HepG2 (cell line): ENCODE measurements at regions not wholly inside any gene's neighbourhood (a gene's known extent, or its start where the extent isn't known, plus 50 kb on each side); places are given as distances from the start of the nearest gene placed in this dataset.

Source experiments
- ATAC-seq: fragments of 200-7000 bp; cut with Tn5 transposase; 3 replicates; pipeline ENCODE4 v1.9.1; 2020; ENCODE audit warnings: mild to moderate bottlenecking, moderate library complexity
- BruUV-seq: library from RNA; stranded (reverse); fragments of 400-500 nt; replicated peaks from 2 replicates; lab custom pipeline; 2021; lab: Mats Ljungman, UMichigan
- CTCF ChIA-PET: fragments of 300-600 bp; formaldehyde crosslinking; extraction: SDS; loops from one replicate; lab custom pipeline; 2021; ENCODE audit warnings: low total read pairs, inconsistent platforms, low intra/inter-chr PET ratio; lab: Yijun Ruan, JAX
- POLR2A ChIA-PET: fragments of 350-600 bp; sonication (Branson Sonifier 250); formaldehyde crosslinking; loops from one replicate; lab custom pipeline; 2020; ENCODE audit warnings: antibody characterized with exemption, inconsistent platforms; lab: Yijun Ruan, JAX
- DNase-seq: peaks from one replicate; pipeline ENCODE4 v3.0.0-alpha.2; 2015; ENCODE audit warnings: low spot score
- FAIRE-seq: peaks from 3 replicates; lab custom pipeline; 2011; peaks lifted over from hg19 to GRCh38; lab: Jason Lieb, UNC
- H2AFZ ChIP-seq: one replicate; pipeline ENCODE4 v1.6.1; 2011; ENCODE audit warnings: low read length, inconsistent platforms
- H3K27ac ChIP-seq: fragments of 300-600 bp; 3 replicates; pipeline ENCODE4 v1.8.0; 2011; ENCODE audit warnings: mixed run types, mild to moderate bottlenecking, mixed read lengths, low read length, inconsistent platforms; ENCODE audit not compliant: insufficient read depth; ENCODE audit errors: extremely low read length
- H3K27me3 ChIP-seq, 2 experiments: fragments of 200-600 bp in 1 of 2; 2 replicates in 1 of 2; 3 replicates in 1 of 2; pipeline versions ENCODE4 v1.6.0 to v1.8.0; 2011; ENCODE audit warnings: low read length in 2 of 2, mild to moderate bottlenecking in 2 of 2, moderate library complexity in 2 of 2, inconsistent platforms in 1 of 2; ENCODE audit not compliant: insufficient read depth in 2 of 2, control insufficient read depth in 1 of 2
- H3K36me3 ChIP-seq, 2 experiments: fragments of 200-600 bp in 1 of 2; replicated peaks in 1 of 2; 2 replicates in 1 of 2; 3 replicates in 1 of 2; pipeline versions ENCODE4 v1.5.1 to v1.8.0; 2011; ENCODE audit warnings: low read length in 2 of 2, inconsistent platforms in 1 of 2; ENCODE audit not compliant: insufficient read depth in 2 of 2, control insufficient read depth in 1 of 2
- H3K4me1 ChIP-seq: 2 replicates; pipeline ENCODE4 v1.5.1; 2012; ENCODE audit warnings: low read length, inconsistent platforms; ENCODE audit not compliant: insufficient read depth
- H3K4me2 ChIP-seq: 2 replicates; pipeline ENCODE4 v1.6.0; 2011; ENCODE audit warnings: low read depth, low read length, inconsistent platforms
- H3K4me3 ChIP-seq, 3 experiments: fragments of 200-600 bp in 1 of 3; sonication (generic), shearing (Covaris generic) in 1 of 3; replicated peaks in 1 of 3; 2 replicates each; pipeline ENCODE4 v1.5.1; 2011 to 2016; ENCODE audit warnings: low read length in 3 of 3, inconsistent platforms in 2 of 3, low read depth in 2 of 3, mild to moderate bottlenecking in 2 of 3, control low read depth in 1 of 3, mixed read lengths in 1 of 3; ENCODE audit not compliant: insufficient read depth in 1 of 3
- H3K79me2 ChIP-seq: one replicate; pipeline ENCODE4 v1.6.1; 2011; ENCODE audit warnings: low read length, inconsistent platforms; ENCODE audit not compliant: insufficient read depth
- H3K9ac ChIP-seq: 2 replicates; pipeline ENCODE4 v1.6.0; 2011; ENCODE audit warnings: mild to moderate bottlenecking, low read depth, low read length, inconsistent platforms; ENCODE audit not compliant: insufficient read depth
- H3K9me3 ChIP-seq: 2 replicates; pipeline ENCODE4 v1.5.1; 2012; ENCODE audit warnings: mild to moderate bottlenecking, low read length
- H4K20me1 ChIP-seq: 2 replicates; pipeline ENCODE4 v1.6.0; 2011; ENCODE audit warnings: inconsistent platforms, mild to moderate bottlenecking, low read length, moderate library complexity; ENCODE audit not compliant: insufficient read depth
- ZFX ChIP-seq: sonication (generic); formaldehyde crosslinking; IDR thresholded peaks from 2 replicates; pipeline ENCODE4 v1.4.0; 2020; ENCODE audit warnings: mild to moderate bottlenecking, low read depth, missing genetic modification reagents, moderate library complexity
- whole genome bisulfite sequencing: methylation state at CpG from one replicate; pipeline ENCODE4 v1.1.6; 2017; ENCODE audit warnings: low lambda C conversion rate; 5-methylcytosine and 5-hydroxymethylcytosine counted together
- in situ Hi-C: cut with HindIII; loops from 2 replicates; pipeline ENCODE4 v1.10.0; 2017; ENCODE audit warnings: low pct_unique_long_range_greater_than_20kb; ENCODE audit not compliant: extremely low pct_ligation_motif_present
- intact Hi-C: fragments of 100-400 bp; cut with micrococcal nuclease; formaldehyde crosslinking; loops from one replicate; pipeline ENCODE4 v1.10.0; 2022; ENCODE audit not compliant: unreplicated experiment
- TF ChIP-seq, protein P1 (sequence below): sonication (generic); formaldehyde crosslinking; IDR thresholded peaks from 2 replicates; pipeline ENCODE4 v1.5.0; 2020; ENCODE audit warnings: missing genetic modification reagents
- TF ChIP-seq, protein P2 (sequence below): sonication (generic); formaldehyde crosslinking; IDR thresholded peaks from 2 replicates; pipeline ENCODE4 v1.4.0; 2020; ENCODE audit warnings: missing genetic modification reagents, borderline replicate concordance
- TF ChIP-seq, protein P3 (sequence below): sonication (generic); formaldehyde crosslinking; IDR thresholded peaks from 2 replicates; pipeline ENCODE4 v1.4.0; 2020; ENCODE audit warnings: missing genetic modification reagents

DNA sequence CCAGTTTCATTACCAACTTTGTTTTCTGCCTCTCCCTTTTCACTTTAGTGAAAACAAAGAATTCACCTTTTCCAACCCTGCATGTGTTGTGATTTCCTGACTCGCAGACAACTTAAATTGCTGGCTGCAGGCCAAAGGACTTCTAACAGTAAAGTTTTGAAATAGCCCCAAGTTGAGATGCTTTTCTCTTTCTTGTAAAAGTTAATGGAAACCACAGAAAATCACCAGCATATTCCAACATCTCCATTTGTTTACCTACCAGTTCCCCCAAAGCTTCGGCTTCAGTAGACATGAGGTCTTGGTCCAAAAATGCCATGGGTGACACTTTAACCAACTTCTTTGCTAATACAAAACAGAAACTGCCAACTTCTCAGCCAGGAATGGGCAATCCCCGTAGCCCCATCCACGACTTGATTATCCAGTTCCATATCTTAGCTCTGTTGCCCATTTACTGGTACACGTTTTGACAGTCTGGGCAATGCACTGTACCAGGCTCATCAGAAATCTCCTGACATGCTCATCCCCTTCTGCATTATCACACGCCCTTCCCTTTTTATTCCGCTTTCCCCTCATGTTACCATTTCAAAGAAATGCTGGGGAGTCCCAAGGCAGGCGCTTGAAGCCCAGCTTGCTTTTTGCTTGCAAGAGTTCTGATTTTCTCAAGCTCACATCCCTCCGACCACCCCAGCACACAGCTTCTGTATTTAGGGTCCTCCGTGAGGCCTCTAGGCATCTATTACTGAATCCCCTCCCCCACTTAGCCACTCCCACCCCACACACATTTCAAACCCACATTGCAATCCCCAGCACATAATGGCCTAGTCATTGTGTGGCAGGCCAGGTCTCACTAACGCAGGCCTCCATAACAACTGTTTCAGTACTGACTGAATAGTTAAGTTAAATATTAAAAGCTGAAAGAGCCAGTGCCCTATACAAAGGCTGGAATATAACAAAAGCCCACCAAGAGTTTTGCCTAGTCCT lies 137.9 kb upstream of the S100G start:
- no peaks in the 10 kb centered on the region for H4K20me1 ChIP-seq
- no peak for FAIRE-seq
- ATAC-seq = peak; percentile 70
- 4% methylated on average over 9 of the region's 11 CpGs for WGBS
- TF ChIP-seq ZFX = 0 out of 2 replicates have a peak, but pooled peaks have one; percentile 36
- TF ChIP-seq, protein P1, sequence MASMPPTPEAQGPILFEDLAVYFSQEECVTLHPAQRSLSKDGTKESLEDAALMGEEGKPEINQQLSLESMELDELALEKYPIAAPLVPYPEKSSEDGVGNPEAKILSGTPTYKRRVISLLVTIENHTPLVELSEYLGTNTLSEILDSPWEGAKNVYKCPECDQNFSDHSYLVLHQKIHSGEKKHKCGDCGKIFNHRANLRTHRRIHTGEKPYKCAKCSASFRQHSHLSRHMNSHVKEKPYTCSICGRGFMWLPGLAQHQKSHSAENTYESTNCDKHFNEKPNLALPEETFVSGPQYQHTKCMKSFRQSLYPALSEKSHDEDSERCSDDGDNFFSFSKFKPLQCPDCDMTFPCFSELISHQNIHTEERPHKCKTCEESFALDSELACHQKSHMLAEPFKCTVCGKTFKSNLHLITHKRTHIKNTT (CRISPR knock-in tag) = no peak
- TF ChIP-seq, protein P2, sequence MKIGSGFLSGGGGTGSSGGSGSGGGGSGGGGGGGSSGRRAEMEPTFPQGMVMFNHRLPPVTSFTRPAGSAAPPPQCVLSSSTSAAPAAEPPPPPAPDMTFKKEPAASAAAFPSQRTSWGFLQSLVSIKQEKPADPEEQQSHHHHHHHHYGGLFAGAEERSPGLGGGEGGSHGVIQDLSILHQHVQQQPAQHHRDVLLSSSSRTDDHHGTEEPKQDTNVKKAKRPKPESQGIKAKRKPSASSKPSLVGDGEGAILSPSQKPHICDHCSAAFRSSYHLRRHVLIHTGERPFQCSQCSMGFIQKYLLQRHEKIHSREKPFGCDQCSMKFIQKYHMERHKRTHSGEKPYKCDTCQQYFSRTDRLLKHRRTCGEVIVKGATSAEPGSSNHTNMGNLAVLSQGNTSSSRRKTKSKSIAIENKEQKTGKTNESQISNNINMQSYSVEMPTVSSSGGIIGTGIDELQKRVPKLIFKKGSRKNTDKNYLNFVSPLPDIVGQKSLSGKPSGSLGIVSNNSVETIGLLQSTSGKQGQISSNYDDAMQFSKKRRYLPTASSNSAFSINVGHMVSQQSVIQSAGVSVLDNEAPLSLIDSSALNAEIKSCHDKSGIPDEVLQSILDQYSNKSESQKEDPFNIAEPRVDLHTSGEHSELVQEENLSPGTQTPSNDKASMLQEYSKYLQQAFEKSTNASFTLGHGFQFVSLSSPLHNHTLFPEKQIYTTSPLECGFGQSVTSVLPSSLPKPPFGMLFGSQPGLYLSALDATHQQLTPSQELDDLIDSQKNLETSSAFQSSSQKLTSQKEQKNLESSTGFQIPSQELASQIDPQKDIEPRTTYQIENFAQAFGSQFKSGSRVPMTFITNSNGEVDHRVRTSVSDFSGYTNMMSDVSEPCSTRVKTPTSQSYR (CRISPR knock-in tag) = peak; percentile 33; the same call in 1 of the 2 replicates
- TF ChIP-seq, protein P3, sequence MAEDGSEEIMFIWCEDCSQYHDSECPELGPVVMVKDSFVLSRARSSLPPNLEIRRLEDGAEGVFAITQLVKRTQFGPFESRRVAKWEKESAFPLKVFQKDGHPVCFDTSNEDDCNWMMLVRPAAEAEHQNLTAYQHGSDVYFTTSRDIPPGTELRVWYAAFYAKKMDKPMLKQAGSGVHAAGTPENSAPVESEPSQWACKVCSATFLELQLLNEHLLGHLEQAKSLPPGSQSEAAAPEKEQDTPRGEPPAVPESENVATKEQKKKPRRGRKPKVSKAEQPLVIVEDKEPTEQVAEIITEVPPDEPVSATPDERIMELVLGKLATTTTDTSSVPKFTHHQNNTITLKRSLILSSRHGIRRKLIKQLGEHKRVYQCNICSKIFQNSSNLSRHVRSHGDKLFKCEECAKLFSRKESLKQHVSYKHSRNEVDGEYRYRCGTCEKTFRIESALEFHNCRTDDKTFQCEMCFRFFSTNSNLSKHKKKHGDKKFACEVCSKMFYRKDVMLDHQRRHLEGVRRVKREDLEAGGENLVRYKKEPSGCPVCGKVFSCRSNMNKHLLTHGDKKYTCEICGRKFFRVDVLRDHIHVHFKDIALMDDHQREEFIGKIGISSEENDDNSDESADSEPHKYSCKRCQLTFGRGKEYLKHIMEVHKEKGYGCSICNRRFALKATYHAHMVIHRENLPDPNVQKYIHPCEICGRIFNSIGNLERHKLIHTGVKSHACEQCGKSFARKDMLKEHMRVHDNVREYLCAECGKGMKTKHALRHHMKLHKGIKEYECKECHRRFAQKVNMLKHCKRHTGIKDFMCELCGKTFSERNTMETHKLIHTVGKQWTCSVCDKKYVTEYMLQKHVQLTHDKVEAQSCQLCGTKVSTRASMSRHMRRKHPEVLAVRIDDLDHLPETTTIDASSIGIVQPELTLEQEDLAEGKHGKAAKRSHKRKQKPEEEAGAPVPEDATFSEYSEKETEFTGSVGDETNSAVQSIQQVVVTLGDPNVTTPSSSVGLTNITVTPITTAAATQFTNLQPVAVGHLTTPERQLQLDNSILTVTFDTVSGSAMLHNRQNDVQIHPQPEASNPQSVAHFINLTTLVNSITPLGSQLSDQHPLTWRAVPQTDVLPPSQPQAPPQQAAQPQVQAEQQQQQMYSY (CRISPR knock-in tag) = peak; percentile 92
- H2AFZ ChIP-seq = no peak overlapping the region
- H3K9me3 ChIP-seq = no peaks in the 10 kb centered on the region
- POLR2A ChIA-PET = no interaction called here
- peak overlapping the region; percentile 54 for H3K27ac ChIP-seq
- peak; percentile 6 for DNase-seq
- H3K9ac ChIP-seq = peak overlapping the region; percentile 34
- CTCF ChIA-PET = no interaction called here
- H3K79me2 ChIP-seq = no peaks in the 10 kb centered on the region
- no peaks in the 10 kb centered on the region for H3K36me3 ChIP-seq
- peaks cover 25% of the 10 kb centered on the region for H3K4me1 ChIP-seq
- in situ Hi-C loops (no loop called here), intact Hi-C loops (no loop called here)
- BruUV-seq = no TSS peak
- H3K27me3 ChIP-seq = no peaks in the 10 kb centered on the region
- H3K4me2 ChIP-seq = peak overlapping the region; percentile 67
- H3K4me3 ChIP-seq = peak overlapping the region; percentile 22 to 50 (median 45); a peak in 5 of 6 replicates
